ENCODE measurements at regions not wholly inside any gene's neighbourhood (a gene's known extent, or its start where the extent isn't known, plus 50 kb on each side); places are given as distances from the start of the nearest gene placed in this dataset.

- TF ChIP-seq CTCF (IDR thresholded peaks at IDR 0.05) (no peak), POLR2AphosphoS5 (IDR thresholded peaks at IDR 0.05) (no peak), POLR2A (IDR thresholded peaks at IDR 0.05) (no peak)
- H3K9me3 ChIP-seq, result peaks cover 0 to 3% of the 10 kb centered on the region in 2 donors
- intact Hi-C loops (cut with DNase I; ENCODE audit: low total_unique reads), result no loop called here
- H3K27me3 ChIP-seq, result no peaks in the 10 kb centered on the region
- no peaks in the 10 kb centered on the region for H3K36me3 ChIP-seq
- H3K4me3 ChIP-seq, result no peak overlapping the region
- DNase-seq (ENCODE audit: low spot score in 2 of 2), result no peak
- no peak overlapping the region for H3K27ac ChIP-seq
- no peaks in the 10 kb centered on the region for H3K4me1 ChIP-seq
Observed at GRCh38 chr1:60376196-60376595, 302.6 kb upstream of the C1orf87 start.

- intact Hi-C loops (cut with DNase I; ENCODE audit: low total_unique reads), result no loop called here
- Histone ChIP-seq H3K36me3 (no peaks in the 10 kb centered on the region), H3K4me3 (no peak overlapping the region), H3K9me3 (peaks cover 0 to 3% of the 10 kb centered on the region in 2 donors), H3K27ac (no peak overlapping the region), H3K4me1 (no peaks in the 10 kb centered on the region), H3K27me3 (no peaks in the 10 kb centered on the region)
- TF ChIP-seq POLR2AphosphoS5 (IDR thresholded peaks at IDR 0.05), result no peak
- TF ChIP-seq CTCF (IDR thresholded peaks at IDR 0.05), result no peak
- TF ChIP-seq POLR2A (IDR thresholded peaks at IDR 0.05), result no peak
- no peak for DNase-seq (ENCODE audit: low spot score in 2 of 2)
Observed at GRCh38 chr1:60374537-60374936, 301.0 kb upstream of the C1orf87 start.

GRCh38 chr1:60367532-60367931 is 294.0 kb upstream of the C1orf87 start:
- H3K9me3 ChIP-seq, result peaks cover 0 to 3% of the 10 kb centered on the region in 2 donors

GRCh38 chr1:60359431-60359830 is 285.9 kb upstream of the C1orf87 start:
- DNase-seq (ENCODE audit: low spot score in 2 of 2), result no peak
- TF ChIP-seq POLR2A (IDR thresholded peaks at IDR 0.05) (no peak), CTCF (IDR thresholded peaks at IDR 0.05) (no peak), POLR2AphosphoS5 (IDR thresholded peaks at IDR 0.05) (no peak)
- Histone ChIP-seq H3K4me3 (no peak overlapping the region), H3K36me3 (no peaks in the 10 kb centered on the region), H3K4me1 (no peaks in the 10 kb centered on the region), H3K27me3 (no peaks in the 10 kb centered on the region), H3K9me3 (no peaks in the 10 kb centered on the region), H3K27ac (no peak overlapping the region)
- intact Hi-C loops (cut with DNase I; ENCODE audit: low total_unique reads), result no loop called here

More at GRCh38 chr1:60367532-60367931, 294.0 kb upstream of the C1orf87 start:
- intact Hi-C loops (cut with DNase I; ENCODE audit: low total_unique reads), result no loop called here
- Histone ChIP-seq H3K27me3 (no peaks in the 10 kb centered on the region), H3K4me3 (no peak overlapping the region), H3K27ac (no peak overlapping the region), H3K36me3 (no peaks in the 10 kb centered on the region), H3K4me1 (no peaks in the 10 kb centered on the region)
- TF ChIP-seq POLR2AphosphoS5 (IDR thresholded peaks at IDR 0.05) (no peak), CTCF (IDR thresholded peaks at IDR 0.05) (no peak), POLR2A (IDR thresholded peaks at IDR 0.05) (no peak)
- no peak for DNase-seq (ENCODE audit: low spot score in 2 of 2)

- no peaks in the 10 kb centered on the region for H3K9me3 ChIP-seq
- DNase-seq (ENCODE audit: low spot score in 2 of 2), result no peak
- no peaks in the 10 kb centered on the region for H3K27me3 ChIP-seq
- no peak overlapping the region for H3K27ac ChIP-seq
- no peaks in the 10 kb centered on the region for H3K36me3 ChIP-seq
- H3K4me3 ChIP-seq, result no peak overlapping the region
- no peaks in the 10 kb centered on the region for H3K4me1 ChIP-seq
- TF ChIP-seq POLR2A (IDR thresholded peaks at IDR 0.05) (no peak), CTCF (IDR thresholded peaks at IDR 0.05) (no peak), POLR2AphosphoS5 (IDR thresholded peaks at IDR 0.05) (no peak)
- intact Hi-C loops (cut with DNase I; ENCODE audit: low total_unique reads), result no loop called here
Observed at GRCh38 chr1:60350531-60350930, 277.0 kb upstream of the C1orf87 start.

Data from breast epithelium (tissue), 4 donors.